ENCODE measurements at regions not wholly inside any gene's neighbourhood (a gene's known extent, or its start where the extent isn't known, plus 50 kb on each side); places are given as distances from the start of the nearest gene placed in this dataset.
"Not testable (repeated sequence)": the region's sequence is repeated elsewhere in the genome, so short reads cannot be mapped to it uniquely, and the experiment has no call there.

GRCh38 chr2:121837591-121837990 is 82.1 kb downstream of the TSN start:
- TF ChIP-seq CTCF (conservative IDR thresholded peaks at IDR 0.05; ENCODE audit: control insufficient read depth, insufficient read depth, low read depth, low read length), result no peak
- H3K4me3 ChIP-seq (ENCODE audit: control insufficient read depth, low read depth, low read length), result no peak overlapping the region
- DNase-seq (ENCODE audit: low read depth), result no peak

- TF ChIP-seq CTCF (conservative IDR thresholded peaks at IDR 0.05; ENCODE audit: control insufficient read depth, insufficient read depth, low read depth, low read length), result no peak
- no peak overlapping the region for H3K4me3 ChIP-seq (ENCODE audit: control insufficient read depth, low read depth, low read length)
- DNase-seq (ENCODE audit: low read depth), result no peak
These were observed 83.1 kb downstream of the TSN start for GRCh38 chr2:121838551-121838950.

- no peak overlapping the region for H3K4me3 ChIP-seq (ENCODE audit: control insufficient read depth, low read depth, low read length)
- DNase-seq (ENCODE audit: low read depth), result no peak
- no peak for TF ChIP-seq CTCF (conservative IDR thresholded peaks at IDR 0.05; ENCODE audit: control insufficient read depth, insufficient read depth, low read depth, low read length)
These were observed 84.1 kb downstream of the TSN start for GRCh38 chr2:121839584-121839983.

GRCh38 chr2:121849236-121849635 is 93.8 kb downstream of the TSN start:
- H3K4me3 ChIP-seq (ENCODE audit: control insufficient read depth, low read depth, low read length), result no peak overlapping the region
- DNase-seq (ENCODE audit: low read depth), result no peak
- no peak for TF ChIP-seq CTCF (conservative IDR thresholded peaks at IDR 0.05; ENCODE audit: control insufficient read depth, insufficient read depth, low read depth, low read length)

GRCh38 chr2:121853149-121853548 is 97.7 kb downstream of the TSN start:
- not testable (repeated sequence) for H3K4me3 ChIP-seq (ENCODE audit: control insufficient read depth, low read depth, low read length); DNase-seq (ENCODE audit: low read depth)

- no peak overlapping the region for H3K4me3 ChIP-seq (ENCODE audit: control insufficient read depth, low read depth, low read length)
- no peak for DNase-seq (ENCODE audit: low read depth)
- no peak for TF ChIP-seq CTCF (conservative IDR thresholded peaks at IDR 0.05; ENCODE audit: control insufficient read depth, insufficient read depth, low read depth, low read length)
These were observed 100.1 kb downstream of the TSN start for GRCh38 chr2:121855510-121855909.

- no peak for DNase-seq (ENCODE audit: low read depth)
- no peak overlapping the region for H3K4me3 ChIP-seq (ENCODE audit: control insufficient read depth, low read depth, low read length)
- no peak for TF ChIP-seq CTCF (conservative IDR thresholded peaks at IDR 0.05; ENCODE audit: control insufficient read depth, insufficient read depth, low read depth, low read length)
These were observed 100.9 kb downstream of the TSN start for GRCh38 chr2:121856360-121856759.

Data from fibroblast of mammary gland (primary cell).